GM18507 (cell line): ENCODE measurements at regions not wholly inside any gene's neighbourhood (a gene's known extent, or its start where the extent isn't known, plus 50 kb on each side); places are given as distances from the start of the nearest gene placed in this dataset.

Source experiments
- DNase-seq: peaks from one replicate; pipeline ENCODE4 v3.0.0; 2011; ENCODE audit warnings: low read depth; ENCODE audit not compliant: insufficient read length; ENCODE audit errors: extremely low spot score
- FAIRE-seq: peaks from 2 replicates; lab custom pipeline; 2011; peaks lifted over from hg19 to GRCh38; lab: Jason Lieb, UNC

DNA sequence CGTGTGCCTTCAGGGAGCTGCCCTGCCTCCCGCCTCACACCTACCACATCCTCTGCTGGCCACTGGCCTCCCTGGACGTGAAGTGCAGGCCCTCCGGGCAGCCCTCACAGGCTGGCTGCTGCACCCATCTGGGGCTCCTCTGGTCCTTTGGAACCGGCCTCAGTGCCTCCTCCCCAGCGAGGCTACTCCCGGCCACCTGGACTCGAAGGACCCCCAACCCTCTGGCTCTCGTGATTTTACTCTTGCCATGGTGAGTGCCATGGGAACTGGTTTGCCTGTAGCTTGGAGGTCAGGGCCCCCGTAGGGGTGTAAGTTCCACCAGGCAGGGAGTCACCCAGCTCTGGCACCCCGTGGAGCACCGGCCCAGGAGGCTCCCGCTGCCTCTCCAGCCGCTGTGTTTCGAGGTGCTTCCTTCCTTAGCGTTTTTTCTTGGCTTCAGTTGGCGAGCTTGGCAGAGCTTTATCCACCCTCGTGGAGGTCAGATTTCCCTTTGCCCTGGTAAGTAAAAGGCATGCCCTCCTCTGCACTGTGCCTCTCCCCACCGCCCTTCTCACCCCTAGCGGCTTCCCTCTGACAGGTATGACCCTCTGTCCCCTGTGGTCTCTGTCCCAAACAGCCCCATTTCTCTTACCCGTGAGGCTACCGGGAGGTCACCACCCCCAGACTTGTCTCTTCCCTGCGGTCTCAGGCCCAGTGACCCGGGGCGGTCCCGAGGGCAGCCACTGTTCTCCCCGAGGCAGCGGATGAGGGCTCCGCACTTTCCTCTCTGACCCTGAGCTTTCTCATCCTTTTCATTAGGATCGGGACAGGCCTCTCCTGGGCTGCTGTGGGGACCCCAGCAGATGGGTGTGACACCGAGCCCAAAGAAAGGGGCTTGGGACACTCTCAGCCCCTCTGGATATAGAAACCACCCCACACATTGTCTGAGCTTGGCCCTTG, 203.1 kb upstream of the C14orf180 start:
- DNase-seq (no peak), FAIRE-seq (no peak)

GRCh38 chr14:104377256-104377655, 202.3 kb upstream of the C14orf180 start:
- DNase-seq (no peak), FAIRE-seq (no peak)

DNA sequence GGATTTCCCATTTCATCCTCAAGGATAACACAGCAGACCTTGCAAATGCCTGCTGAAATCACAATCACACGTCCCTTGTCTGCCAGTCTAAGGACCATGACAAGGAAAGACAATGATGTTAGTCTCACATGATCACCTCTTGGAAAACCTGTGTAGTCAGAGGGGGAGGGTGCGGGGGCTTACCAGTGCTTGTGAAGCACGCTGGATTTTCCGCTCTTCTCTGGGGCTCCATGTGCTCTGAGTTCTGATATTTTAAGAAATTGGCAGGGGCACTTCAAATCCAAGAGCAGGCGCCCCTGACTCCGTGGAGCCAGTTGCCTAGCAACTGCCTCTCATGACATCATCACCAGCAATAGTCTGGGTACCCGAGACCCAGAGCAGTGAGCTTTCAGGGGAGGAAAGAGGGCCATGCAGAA, 200.9 kb upstream of the C14orf180 start:
- no peak for FAIRE-seq
- DNase-seq = no peak

DNA sequence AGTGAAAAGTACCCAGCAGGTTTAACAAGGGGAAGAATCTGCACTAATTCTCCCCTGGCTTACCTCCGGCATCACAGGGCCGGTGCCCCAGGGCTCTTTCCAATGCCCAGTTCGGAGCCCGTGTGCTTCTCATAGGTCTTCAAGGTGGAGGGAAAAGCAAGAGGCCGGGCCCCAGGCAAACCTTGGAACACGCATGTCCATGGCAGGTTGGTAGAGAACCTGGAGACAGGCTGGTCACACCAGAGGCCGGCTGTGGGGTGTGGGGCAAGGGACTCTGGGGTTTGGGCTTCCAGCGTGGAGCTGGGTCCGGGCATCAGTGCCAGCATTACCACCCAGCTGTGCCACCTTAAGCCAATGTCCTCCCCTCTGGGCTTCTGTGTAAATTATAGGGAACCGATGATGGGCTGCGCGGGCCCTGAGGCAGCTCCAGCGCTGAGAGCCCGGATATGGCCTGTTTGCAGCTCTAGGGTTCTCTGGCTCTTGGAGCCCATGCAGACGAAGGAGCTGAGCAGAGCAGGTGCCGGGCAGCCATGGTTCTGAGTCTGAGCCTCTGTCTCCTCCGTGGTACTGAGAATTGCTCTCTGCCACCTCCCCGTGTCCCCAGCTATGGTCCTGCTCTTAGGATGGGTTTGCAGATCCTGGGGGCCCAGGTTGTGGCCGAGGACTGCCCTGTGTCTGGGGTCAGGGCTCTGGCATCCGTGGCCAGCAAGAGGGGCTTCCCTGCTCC, 197.0 kb upstream of the C14orf180 start:
- FAIRE-seq (no peak), DNase-seq (no peak)

DNA sequence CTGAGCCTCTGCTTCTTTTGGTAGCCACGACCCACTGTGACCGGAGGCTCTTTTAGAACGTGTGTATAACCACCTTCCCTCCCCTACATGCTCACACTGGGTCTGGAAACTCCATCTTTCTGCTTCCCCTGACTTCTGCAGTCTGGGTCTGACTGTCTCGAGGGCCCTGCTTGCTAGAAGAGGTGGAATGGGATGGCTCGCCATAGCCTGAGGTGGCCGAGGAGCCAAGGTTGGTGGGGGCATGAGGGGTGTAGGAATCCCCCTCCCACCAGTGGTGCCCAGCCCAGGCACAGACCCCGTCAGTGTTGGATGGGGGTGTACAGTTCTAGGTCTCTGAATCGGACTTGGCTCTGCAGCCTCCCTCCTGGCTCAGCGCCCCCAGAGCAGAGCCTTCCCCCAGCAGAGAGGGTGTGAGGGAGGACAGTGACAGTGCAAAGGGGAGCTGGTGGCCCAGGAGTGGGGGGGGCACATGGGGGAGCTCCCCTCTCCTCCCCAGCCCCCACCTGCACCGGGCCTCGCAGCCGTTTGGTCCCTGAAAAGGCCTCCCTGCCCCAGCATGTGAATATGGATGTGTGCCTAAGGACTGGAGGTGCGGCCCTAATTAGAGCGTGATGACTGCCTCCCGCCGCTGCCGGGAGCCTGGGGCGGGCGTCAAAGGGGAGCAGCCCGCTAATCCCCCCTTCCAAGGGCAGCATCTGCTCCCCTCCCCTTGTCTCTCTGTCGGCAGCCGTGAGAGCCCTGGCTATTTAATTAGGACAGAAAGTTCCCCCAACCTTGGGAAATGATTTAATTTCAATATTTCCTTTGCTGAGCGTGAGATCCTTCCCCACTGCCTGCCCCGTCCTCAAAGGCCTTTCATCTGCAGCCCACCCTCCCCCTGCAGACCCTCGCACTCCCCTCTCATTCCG, 196.2 kb upstream of the C14orf180 start:
- DNase-seq = no peak
- FAIRE-seq = no peak

DNA sequence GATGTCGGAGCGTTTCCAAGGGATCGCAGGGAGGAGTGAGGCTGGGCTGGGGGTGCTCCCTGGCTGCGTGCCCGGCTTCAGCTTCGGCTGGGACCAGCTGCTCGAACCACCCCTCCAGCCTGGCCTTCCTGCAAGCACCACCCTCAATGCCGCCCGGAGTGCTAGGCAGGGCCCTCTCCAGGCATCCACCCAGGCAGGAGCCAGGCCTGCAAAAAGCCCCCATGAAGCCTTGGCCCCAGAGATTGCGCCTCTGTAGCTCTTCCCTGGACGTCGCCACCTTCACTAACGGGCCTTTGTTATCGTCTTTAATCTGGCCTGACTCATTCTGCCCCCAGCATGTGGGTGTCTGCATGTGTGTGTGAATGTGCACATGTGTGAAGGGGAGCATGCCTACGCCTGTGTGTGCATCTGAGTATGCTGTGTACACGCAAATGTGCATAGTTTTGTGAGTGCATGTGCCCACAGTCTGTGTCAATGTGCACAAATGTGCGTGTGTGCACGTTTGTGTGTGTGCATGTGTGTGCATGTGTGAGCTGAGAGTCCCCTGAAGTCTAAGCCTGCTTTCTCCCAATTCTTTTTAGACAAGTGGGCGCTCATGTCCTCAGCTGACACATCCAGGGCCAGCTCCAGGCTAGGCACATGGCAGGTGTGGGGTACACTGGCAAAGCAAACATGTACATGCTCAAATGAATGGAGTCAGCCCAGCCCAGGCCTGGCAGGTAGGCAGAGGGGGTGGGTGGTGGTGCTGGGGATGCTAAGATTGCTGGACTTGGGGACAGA, 195.4 kb upstream of the C14orf180 start:
- no peak for DNase-seq
- no peak for FAIRE-seq

GRCh38 chr14:104384776-104385071, 194.8 kb upstream of the C14orf180 start:
- FAIRE-seq (no peak), DNase-seq (no peak)

DNA sequence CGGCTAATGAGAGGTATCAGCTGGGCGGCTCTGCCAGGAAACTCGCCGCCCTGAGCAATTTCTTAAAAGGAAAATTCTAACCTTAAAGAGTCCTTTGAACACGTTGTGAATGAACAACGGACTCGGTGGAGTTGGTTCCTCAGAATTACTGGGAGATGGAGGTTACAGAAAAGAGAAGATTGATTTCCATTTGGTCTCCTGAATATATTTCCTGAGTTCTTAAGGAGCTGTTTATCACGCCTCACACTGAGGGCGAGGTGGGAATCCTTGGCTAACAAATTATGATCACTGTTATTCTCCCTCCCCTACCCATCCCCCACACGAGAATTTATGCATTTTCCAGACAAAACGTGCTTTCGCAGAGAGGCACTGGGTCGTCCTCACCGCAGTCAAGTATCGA, 194.5 kb upstream of the C14orf180 start:
- DNase-seq (no peak), FAIRE-seq (no peak)

DNA sequence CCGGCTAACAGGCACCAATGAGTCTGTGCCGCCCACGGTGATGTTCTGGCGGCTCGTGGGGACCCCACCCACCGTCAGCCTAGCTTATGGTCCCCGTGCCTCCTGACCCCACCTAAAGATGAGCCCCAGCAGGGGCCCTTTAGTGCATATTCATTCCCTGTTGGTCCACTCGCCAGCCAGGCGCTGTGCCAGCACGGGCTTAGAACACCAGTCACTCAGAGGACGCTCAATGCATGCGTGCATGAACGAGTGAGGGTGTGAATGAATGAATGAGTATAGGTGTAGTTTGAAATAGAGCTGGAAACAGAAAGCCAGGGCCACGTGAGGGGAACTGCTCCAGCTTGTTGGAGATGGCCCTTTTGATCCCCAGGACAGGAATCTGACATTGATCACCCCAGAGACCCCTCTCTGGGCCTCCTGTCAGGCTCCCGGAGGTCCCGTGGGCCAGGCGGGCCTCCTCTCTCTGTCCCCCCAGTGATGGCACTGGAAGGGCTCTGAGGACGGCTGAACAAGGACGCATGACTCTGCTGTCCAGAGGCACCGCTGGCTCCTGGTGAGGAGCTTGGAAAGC, 193.9 kb upstream of the C14orf180 start:
- FAIRE-seq (no peak), DNase-seq (no peak)

DNA sequence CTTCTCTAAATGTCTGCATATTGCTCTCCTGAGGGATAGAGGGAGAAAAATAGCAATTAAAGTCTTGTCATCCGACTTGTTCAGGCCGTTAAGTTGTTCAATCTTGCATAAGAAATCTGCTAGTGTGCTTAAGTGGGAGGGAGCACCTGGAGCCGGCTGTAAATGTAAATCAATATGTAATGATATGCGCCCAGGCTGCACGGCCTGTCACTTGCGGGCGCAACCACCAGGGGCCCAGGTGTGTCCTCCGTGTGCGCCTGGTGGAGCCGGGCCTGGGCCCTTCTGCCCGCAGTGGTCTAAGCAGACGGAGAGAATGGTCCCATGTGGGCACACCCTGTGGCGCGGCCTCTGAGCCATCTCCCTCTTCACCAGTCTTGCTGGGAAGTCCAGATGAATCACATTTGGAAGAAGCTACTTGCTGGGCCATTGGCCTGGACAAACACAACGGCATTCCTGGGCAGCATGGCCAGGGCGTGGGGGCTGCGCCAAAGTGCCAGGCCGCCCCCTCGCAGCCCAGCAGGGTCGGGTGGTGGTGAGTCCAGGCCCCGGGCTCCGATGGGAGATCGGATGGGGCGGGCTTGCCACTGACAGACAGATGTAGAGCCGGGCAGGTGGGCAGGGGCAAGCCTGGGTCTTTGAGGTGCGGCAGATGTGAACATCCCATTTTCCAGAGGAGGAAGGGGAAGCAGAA, 193.3 kb upstream of the C14orf180 start:
- no peak for FAIRE-seq
- no peak for DNase-seq

DNA sequence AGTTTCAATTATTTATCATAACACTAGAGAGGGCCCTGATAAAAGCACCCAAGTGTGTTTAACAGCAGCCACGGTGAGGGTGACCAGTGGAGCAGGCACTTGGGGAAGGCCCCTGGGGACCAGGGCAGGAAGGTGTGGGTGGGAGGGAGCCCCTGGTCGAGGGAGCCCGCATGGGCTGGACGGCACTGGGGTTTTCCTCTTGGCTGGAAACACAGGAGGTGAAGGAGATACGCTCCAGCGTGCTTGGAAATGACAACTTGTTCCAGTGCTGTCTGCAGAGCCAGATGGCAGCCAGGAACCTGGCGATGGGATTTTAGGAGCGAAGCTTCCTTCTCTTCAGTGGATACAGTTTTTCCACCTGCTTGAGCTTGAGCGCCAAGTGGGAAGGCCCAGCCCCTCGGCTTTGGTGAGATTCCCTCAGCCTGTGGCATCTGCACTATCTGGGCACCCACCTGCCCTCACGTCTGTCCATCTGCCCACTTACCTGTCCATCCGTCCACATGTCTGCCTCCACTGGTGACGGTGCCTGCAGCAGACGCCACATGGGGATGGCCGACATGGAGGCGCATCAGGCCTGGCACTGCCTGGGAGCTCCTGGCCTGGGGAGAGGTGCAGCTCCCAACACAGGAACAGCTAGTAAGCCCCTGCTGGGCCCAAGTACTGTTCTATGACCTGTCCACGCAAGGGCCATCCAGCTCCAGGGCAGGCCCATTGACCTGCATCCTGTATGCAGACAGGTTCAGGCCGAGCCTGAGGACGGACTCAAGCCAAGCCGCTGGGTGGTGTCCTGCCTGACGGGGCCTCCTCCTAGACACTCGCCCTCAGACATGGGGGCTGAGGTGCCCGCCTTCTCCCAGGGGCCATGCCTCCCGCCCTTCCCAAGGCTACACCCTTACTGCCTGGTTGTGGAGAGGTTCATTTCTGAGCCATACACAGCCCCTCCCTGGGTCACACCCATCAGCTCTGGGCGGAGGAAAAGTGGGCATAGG, 192.2 kb upstream of the C14orf180 start:
- FAIRE-seq (peak; percentile 82), DNase-seq (peak; percentile 35)

- no peak for FAIRE-seq
- no peak for DNase-seq
These were observed 191.5 kb upstream of the C14orf180 start for GRCh38 chr14:104388011-104388521.

DNA sequence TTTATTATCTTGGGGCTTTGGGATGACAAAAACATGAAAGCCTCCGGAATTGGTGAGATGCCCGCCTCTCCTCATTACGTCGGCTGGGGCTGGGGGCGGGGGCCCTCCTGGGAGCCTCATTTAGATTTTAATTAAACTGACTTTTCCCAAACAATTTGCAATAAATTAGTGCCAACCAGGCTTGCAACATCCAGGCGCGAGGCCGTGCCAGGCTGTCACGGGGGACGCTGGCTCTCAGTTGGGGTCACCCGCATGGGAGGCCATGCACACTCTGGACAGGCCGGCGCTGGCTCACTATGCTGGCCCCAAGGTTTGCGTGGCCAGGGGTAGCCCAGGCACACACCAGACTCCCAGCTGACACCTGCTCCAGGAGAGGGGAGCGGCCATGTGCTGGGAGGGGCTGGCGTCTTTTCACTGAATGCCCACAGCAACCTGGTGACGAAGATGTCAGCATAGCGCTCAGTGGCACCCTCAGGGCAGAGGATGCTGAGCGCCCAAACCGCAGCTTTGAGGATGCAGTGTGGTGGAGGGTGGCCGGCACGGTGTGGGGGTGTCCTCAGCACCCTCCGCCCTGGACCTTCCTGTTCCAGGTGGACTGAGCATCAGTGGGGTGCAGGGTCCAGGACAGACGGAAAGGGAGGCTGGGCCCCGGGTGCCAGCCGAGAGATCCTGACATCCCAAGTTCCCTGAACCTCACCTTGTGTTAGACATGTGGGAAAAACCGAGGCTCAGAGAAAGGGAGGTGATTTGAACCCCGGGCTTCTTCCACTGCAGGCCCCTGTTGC, 190.8 kb upstream of the C14orf180 start:
- FAIRE-seq (no peak), DNase-seq (no peak)

- DNase-seq (no peak), FAIRE-seq (no peak)
These were observed 190.0 kb upstream of the C14orf180 start for GRCh38 chr14:104389326-104390220.

DNA sequence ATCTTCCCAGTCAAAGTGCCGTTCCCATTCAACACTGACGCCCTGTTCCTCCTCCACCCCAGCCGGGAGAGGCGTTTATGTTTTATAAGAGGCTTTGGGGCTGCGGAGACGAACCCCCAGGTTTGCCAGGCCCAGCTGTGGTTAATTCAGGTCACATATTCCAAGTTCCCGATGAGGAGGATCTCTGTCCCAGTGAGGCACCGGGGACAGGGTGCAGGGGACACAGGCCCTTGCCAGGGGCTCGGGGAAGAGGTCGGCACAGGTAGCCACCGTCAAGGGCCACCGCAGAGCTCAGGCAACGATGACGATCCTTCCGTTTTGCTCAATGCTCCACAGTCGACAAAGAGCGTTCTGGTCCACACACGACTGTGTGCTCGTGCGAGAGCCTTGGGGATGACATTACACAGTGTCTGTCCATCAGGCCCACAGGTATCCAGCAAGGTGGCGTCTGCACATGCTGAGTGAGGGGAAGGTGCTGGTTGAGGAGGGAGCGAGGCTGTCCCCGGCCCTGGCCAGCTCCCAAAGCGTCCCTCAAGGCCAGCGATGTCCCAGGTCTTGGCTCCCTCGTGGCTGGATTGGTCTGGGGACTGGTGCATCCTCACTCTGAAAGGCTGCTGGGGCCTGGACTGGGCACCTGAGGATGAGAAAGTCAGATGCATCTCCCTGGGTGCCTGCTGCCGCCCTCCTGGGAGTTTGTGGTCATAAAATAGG, 189.2 kb upstream of the C14orf180 start:
- FAIRE-seq (no peak), DNase-seq (no peak)
